GM19025 (cell line): ENCODE measurements at regions not wholly inside any gene's neighbourhood (a gene's known extent, or its start where the extent isn't known, plus 50 kb on each side); places are given as distances from the start of the nearest gene placed in this dataset.

Experiments
- ATAC-seq: cut with Tn5 transposase; IDR thresholded peaks from one replicate; pipeline ENCODE4 v1.9.1; 2021; ENCODE audit warnings: mild to moderate bottlenecking, low read depth, moderate library complexity; ENCODE audit not compliant: unreplicated experiment

- ATAC-seq = no peak
Observed at GRCh38 chr9:14403081-14403480, 89.1 kb upstream of the NFIB start.

- no peak for ATAC-seq
Observed at GRCh38 chr9:14402583-14402982, 88.6 kb upstream of the NFIB start.

- no peak for ATAC-seq
Observed at GRCh38 chr9:14401911-14402310, 88.0 kb upstream of the NFIB start.

- no peak for ATAC-seq
Observed at GRCh38 chr9:14400658-14400995, 86.7 kb upstream of the NFIB start.

GRCh38 chr9:14399756-14400657, 86.1 kb upstream of the NFIB start:
- ATAC-seq = no peak

GRCh38 chr9:14398473-14398872, 84.5 kb upstream of the NFIB start:
- ATAC-seq = no peak

- ATAC-seq = no peak
Observed at GRCh38 chr9:14396171-14396570, 82.2 kb upstream of the NFIB start.

- no peak for ATAC-seq
Observed at GRCh38 chr9:14395317-14396082, 81.6 kb upstream of the NFIB start.

- no peak for ATAC-seq
Observed at GRCh38 chr9:14393418-14393817, 79.5 kb upstream of the NFIB start.

- no peak for ATAC-seq
Observed at GRCh38 chr9:14391620-14392019, 77.7 kb upstream of the NFIB start.

GRCh38 chr9:14389657-14390056, 75.7 kb upstream of the NFIB start:
- no peak for ATAC-seq

- no peak for ATAC-seq
Observed at GRCh38 chr9:14389146-14389545, 75.2 kb upstream of the NFIB start.

- ATAC-seq = no peak
Observed at GRCh38 chr9:14383773-14384172, 69.8 kb upstream of the NFIB start.

- no peak for ATAC-seq
Observed at GRCh38 chr9:14383294-14383693, 69.4 kb upstream of the NFIB start.

GRCh38 chr9:14380061-14380836, 66.3 kb upstream of the NFIB start:
- no peak for ATAC-seq

- no peak for ATAC-seq
Observed at GRCh38 chr9:14379280-14379679, 65.3 kb upstream of the NFIB start.

GRCh38 chr9:14373706-14374105, 59.8 kb upstream of the NFIB start:
- no peak for ATAC-seq

- ATAC-seq = no peak
Observed at GRCh38 chr9:14373336-14373666, 59.4 kb upstream of the NFIB start.

- no peak for ATAC-seq
Observed at GRCh38 chr9:14372437-14373335, 58.7 kb upstream of the NFIB start.

- no peak for ATAC-seq
Observed at GRCh38 chr9:14369011-14369410, 55.1 kb upstream of the NFIB start.
